ENCODE measurements at regions not wholly inside any gene's neighbourhood (a gene's known extent, or its start where the extent isn't known, plus 50 kb on each side); places are given as distances from the start of the nearest gene placed in this dataset.

- H3K27ac ChIP-seq = no peak overlapping the region
- no peak for ATAC-seq
- TF ChIP-seq POLR2AphosphoS5 (IDR thresholded peaks at IDR 0.05) = no peak
- TF ChIP-seq CTCF (IDR thresholded peaks at IDR 0.05) = no peak
- TF ChIP-seq EP300 (IDR thresholded peaks at IDR 0.05) = no peak
- no peak for TF ChIP-seq POLR2A (IDR thresholded peaks at IDR 0.05)
- no peaks in the 10 kb centered on the region for H3K27me3 ChIP-seq
- 83% methylated on average over 1 of the region's 1 CpG; no CpG with 5 or more reads in 1 of the 2 donors for WGBS, 2 donors (ENCODE audit: low coverage in 1 of 2)
- H3K4me3 ChIP-seq = no peak overlapping the region
- H3K9me3 ChIP-seq = no peaks in the 10 kb centered on the region
- H3K36me3 ChIP-seq = no peaks in the 10 kb centered on the region
- peaks cover 0 to 5% (median 0%) of the 10 kb centered on the region in 3 donors for H3K4me1 ChIP-seq
Observed at GRCh38 chr13:34864671-34865070, 77.4 kb upstream of the NBEA start.

- no peak for ATAC-seq
- TF ChIP-seq EP300 (IDR thresholded peaks at IDR 0.05) (no peak), CTCF (IDR thresholded peaks at IDR 0.05) (no peak), POLR2A (IDR thresholded peaks at IDR 0.05) (no peak), POLR2AphosphoS5 (IDR thresholded peaks at IDR 0.05) (no peak)
Observed at GRCh38 chr13:34867590-34867989, 74.5 kb upstream of the NBEA start.

GRCh38 chr13:34868733-34869132 lies 73.3 kb upstream of the NBEA start:
- Histone ChIP-seq H3K36me3 (no peaks in the 10 kb centered on the region), H3K4me3 (no peak overlapping the region), H3K9me3 (no peaks in the 10 kb centered on the region), H3K27me3 (no peaks in the 10 kb centered on the region), H3K4me1 (peaks cover 0 to 5% (median 0%) of the 10 kb centered on the region in 3 donors), H3K27ac (no peak overlapping the region)
- TF ChIP-seq CTCF (IDR thresholded peaks at IDR 0.05) (no peak), POLR2A (IDR thresholded peaks at IDR 0.05) (no peak)
- ATAC-seq = no peak
- 76 to 90% methylated on average over 2 of the region's 2 CpGs for WGBS, 2 donors (ENCODE audit: low coverage in 1 of 2)

More at GRCh38 chr13:34867590-34867989, 74.5 kb upstream of the NBEA start:
- Histone ChIP-seq H3K9me3 (no peaks in the 10 kb centered on the region), H3K27ac (no peak overlapping the region), H3K4me3 (no peak overlapping the region), H3K4me1 (peaks cover 0 to 5% (median 0%) of the 10 kb centered on the region in 3 donors), H3K27me3 (no peaks in the 10 kb centered on the region), H3K36me3 (no peaks in the 10 kb centered on the region)
- WGBS, 2 donors (ENCODE audit: low coverage in 1 of 2) = 82 to 89% methylated on average over 4 of the region's 4 CpGs

GRCh38 chr13:34869696-34870095 lies 72.4 kb upstream of the NBEA start:
- TF ChIP-seq EP300 (IDR thresholded peaks at IDR 0.05) (no peak), POLR2A (IDR thresholded peaks at IDR 0.05) (no peak)
- WGBS, 2 donors (ENCODE audit: low coverage in 1 of 2) = 57 to 58% methylated on average over 2 of the region's 2 CpGs
- Histone ChIP-seq H3K9me3 (no peaks in the 10 kb centered on the region), H3K36me3 (no peaks in the 10 kb centered on the region), H3K27ac (no peak overlapping the region), H3K27me3 (no peaks in the 10 kb centered on the region), H3K4me1 (peaks cover 0 to under 1% (median 0%) of the 10 kb centered on the region in 3 donors), H3K4me3 (no peak overlapping the region)
- no peak for ATAC-seq

- ATAC-seq = no peak
- no peaks in the 10 kb centered on the region for H3K27me3 ChIP-seq
- no peak overlapping the region for H3K4me3 ChIP-seq
- H3K9me3 ChIP-seq = no peaks in the 10 kb centered on the region
- no peak for TF ChIP-seq CTCF (IDR thresholded peaks at IDR 0.05)
- no peak for TF ChIP-seq POLR2A (IDR thresholded peaks at IDR 0.05)
- TF ChIP-seq EP300 (IDR thresholded peaks at IDR 0.05) = no peak
- TF ChIP-seq POLR2AphosphoS5 (IDR thresholded peaks at IDR 0.05) = no peak
- peaks cover 0 to 6% (median 0%) of the 10 kb centered on the region in 3 donors for H3K4me1 ChIP-seq
- no peak overlapping the region for H3K27ac ChIP-seq
- no peaks in the 10 kb centered on the region for H3K36me3 ChIP-seq
Observed at GRCh38 chr13:34878329-34878728, 63.7 kb upstream of the NBEA start.

Data from gastroesophageal sphincter (tissue), 4 donors.